ENCODE measurements at regions not wholly inside any gene's neighbourhood (a gene's known extent, or its start where the extent isn't known, plus 50 kb on each side); places are given as distances from the start of the nearest gene placed in this dataset.

- no peak for TF ChIP-seq ZNF462 (CRISPR knock-in tag; IDR thresholded peaks at IDR 0.05)
- no peak for TF ChIP-seq EZH2phosphoT487 (IDR thresholded peaks at IDR 0.05; ENCODE audit: unreplicated experiment)
- TF ChIP-seq STAT1 (IDR thresholded peaks at IDR 0.05; ENCODE audit: unreplicated experiment) = no peak
- no peak for TF ChIP-seq CTCF (conservative IDR thresholded peaks at IDR 0.05; ENCODE audit: low read depth in 2 of 2)
Observed at GRCh38 chr5:74152136-74152535, 488.4 kb downstream of the ENC1 start (continued).

- H3K4me1 ChIP-seq (ENCODE audit: insufficient read depth) = no peaks in the 10 kb centered on the region
- Mint-ChIP-seq H3K9me3 (no peaks in the 10 kb centered on the region), H3K27ac (no peak overlapping the region), H3K27me3 (ENCODE audit: insufficient read depth, low read depth, poor library complexity) (no peaks in the 10 kb centered on the region), H3K36me3 (ENCODE audit: low read depth) (no peaks in the 10 kb centered on the region), H3K4me3 (no peak overlapping the region), H3K4me1 (no peaks in the 10 kb centered on the region)
- no peaks in the 10 kb centered on the region for H3F3A ChIP-seq (replicated peaks; ENCODE audit: low read depth)
- no peaks in the 10 kb centered on the region for H3K27me3 ChIP-seq (ENCODE audit: insufficient read depth)
- H3K4me2 ChIP-seq = no peak overlapping the region
- no peaks in the 10 kb centered on the region for H3K36me3 ChIP-seq (ENCODE audit: insufficient read depth)
- no peaks in the 10 kb centered on the region for H3K79me2 ChIP-seq (replicated peaks; ENCODE audit: insufficient read depth)
- no peaks in the 10 kb centered on the region for H4K20me1 ChIP-seq (replicated peaks; ENCODE audit: insufficient read depth)
- TF ChIP-seq REST (IDR thresholded peaks at IDR 0.05; ENCODE audit: unreplicated experiment) = no peak
- TF ChIP-seq ETS1 (IDR thresholded peaks at IDR 0.05) = no peak
- TF ChIP-seq STAT1 (IDR thresholded peaks at IDR 0.05; ENCODE audit: unreplicated experiment) = no peak
- TF ChIP-seq CREB1 (CRISPR knock-in tag; IDR thresholded peaks at IDR 0.05; ENCODE audit: low read depth) = no peak
- no peak overlapping the region for H3K27ac ChIP-seq (ENCODE audit: low read depth)
- ATAC-seq = no peak
- H3K4me3 ChIP-seq = no peak overlapping the region
- peaks cover 32% of the 10 kb centered on the region for H3K9me2 ChIP-seq (ENCODE audit: insufficient read depth)
- no peak for DNase-seq (ENCODE audit: low spot score)
- no peak overlapping the region for H2AFZ ChIP-seq
Observed at GRCh38 chr5:74149395-74149794, 491.1 kb downstream of the ENC1 start.

Measured in GM23338 (cell line).